ENCODE measurements at regions not wholly inside any gene's neighbourhood (a gene's known extent, or its start where the extent isn't known, plus 50 kb on each side); places are given as distances from the start of the nearest gene placed in this dataset.
"Not testable (repeated sequence)": the region's sequence is repeated elsewhere in the genome, so short reads cannot be mapped to it uniquely, and the experiment has no call there.

GRCh38 chr6:92126088-92126487, 1293.3 kb downstream of the EPHA7 start:
- no peak for FAIRE-seq

- no peak for FAIRE-seq
Measured at GRCh38 chr6:92125681-92126080, 1293.7 kb downstream of the EPHA7 start.

DNA sequence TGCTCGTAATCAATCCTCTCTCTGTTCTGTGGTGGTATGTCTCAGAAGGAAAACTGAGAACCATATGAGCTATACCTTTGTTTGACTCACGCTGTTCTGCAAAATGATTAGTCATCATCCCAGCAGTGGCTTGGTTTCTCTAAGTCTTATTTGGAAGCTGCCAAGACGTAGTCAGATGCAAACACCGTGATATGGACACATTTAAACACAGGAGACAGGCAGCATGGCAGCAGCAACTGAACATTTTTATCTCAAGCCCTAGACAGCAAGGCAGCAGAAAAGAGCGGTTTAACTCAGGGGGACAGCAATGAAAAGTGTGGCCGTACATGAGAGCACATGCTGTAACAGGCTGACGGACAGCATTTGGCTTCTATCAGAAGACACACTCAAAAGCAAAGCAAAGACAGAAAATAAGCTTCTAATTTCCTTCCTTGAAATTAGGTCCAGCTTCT, 1295.1 kb downstream of the EPHA7 start:
- FAIRE-seq: no peak

GRCh38 chr6:92122746-92123145, 1296.6 kb downstream of the EPHA7 start:
- no peak for FAIRE-seq

- FAIRE-seq: no peak
Measured at GRCh38 chr6:92121228-92121627, 1298.1 kb downstream of the EPHA7 start.

DNA sequence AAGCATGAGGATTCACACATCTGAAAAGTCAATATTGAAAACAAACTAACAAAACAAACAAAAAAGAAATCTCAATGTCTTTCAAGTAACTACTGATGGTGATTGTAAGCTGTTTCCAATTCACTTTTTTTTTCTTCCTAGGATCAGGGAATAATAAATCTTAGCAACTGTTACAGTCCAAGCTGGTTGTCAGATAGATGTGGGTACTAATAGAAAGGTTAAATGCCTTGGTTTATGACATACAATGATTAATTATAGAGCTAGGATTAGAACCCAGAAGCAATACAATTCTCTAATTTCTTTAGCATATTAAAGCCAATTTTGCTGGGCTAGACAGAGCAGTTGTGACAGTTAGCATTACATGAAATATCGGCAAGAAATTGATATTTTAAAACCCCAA, 1301.6 kb downstream of the EPHA7 start:
- FAIRE-seq: no peak

DNA sequence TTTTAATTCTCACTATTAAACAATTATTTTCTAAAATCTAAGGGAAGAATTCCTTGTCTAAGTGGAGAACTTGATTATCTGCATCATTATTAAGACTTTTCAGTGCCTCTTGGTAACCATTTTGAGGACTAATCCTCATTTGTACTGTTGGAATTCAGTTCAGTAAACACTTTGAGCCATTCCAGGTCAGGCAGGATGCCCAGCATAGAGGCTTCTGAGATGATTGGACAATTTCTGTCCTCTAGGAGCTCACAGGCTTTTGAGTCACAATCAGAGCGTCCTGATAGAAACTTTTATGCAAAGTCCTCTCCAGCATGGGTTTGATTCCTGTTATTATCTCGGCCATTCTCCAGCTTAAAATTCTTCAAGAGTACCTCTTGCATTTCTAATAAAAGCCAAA, 1304.6 kb downstream of the EPHA7 start:
- FAIRE-seq: no peak

- FAIRE-seq: no peak
Measured at GRCh38 chr6:92114091-92114675, 1305.2 kb downstream of the EPHA7 start.

DNA sequence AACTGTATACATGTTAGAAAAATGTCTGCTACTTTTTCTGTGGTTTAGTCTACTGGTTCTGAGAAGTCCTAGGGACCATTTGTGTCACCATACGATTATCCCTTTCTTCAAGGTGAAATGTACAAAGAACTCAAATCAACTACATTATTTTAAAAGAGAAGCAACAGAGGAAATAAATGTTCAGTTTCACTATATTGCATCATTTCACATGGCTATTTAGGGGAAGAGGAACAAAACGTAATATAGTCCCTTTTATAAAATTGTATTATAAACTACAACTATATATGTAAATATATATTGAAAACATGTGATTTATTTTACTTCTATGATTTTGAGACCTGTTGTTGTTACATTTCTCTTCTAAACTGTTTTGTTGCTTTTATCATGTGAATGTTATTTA, 1308.0 kb downstream of the EPHA7 start:
- FAIRE-seq: no peak

DNA sequence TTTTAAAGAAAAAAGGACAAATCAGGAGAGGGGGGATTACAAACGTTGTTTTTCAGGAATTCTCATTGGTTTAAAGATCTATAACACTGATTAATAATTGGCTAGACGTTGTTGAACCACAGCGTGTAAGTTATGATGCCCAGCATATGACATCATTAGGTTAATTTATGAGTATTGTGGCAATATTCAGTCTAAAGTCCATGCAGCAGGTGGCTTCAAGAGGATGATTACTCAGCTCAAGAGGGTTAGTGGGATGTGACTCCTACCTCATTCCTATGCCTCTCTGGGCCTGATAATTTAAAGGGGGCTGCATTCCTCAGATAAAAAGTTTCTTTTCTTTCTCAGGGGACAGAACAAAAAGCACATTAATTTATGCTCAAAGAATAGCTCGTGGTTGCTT, 1309.0 kb downstream of the EPHA7 start:
- no peak for FAIRE-seq

DNA sequence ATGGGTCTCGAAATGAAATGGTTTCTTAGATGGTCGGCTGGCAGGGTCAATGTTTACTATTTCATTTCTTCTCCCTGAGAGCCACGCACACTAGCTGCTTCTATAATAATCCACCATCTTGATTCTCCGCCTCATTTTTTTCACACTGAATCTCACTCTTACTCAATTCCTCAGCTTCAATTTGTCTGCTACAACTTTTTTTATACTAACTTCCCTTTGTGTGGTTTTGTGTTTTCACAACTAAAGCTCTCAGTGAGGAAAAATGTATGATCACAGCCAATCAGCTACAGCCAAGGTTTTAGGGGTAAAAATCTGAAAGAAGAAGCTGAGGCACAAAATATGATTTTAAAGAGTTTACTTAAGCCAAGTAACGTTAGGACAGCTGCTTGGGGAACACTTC, 1309.4 kb downstream of the EPHA7 start:
- FAIRE-seq: no peak

- no peak for FAIRE-seq
Measured at GRCh38 chr6:92109256-92109655, 1310.1 kb downstream of the EPHA7 start.

DNA sequence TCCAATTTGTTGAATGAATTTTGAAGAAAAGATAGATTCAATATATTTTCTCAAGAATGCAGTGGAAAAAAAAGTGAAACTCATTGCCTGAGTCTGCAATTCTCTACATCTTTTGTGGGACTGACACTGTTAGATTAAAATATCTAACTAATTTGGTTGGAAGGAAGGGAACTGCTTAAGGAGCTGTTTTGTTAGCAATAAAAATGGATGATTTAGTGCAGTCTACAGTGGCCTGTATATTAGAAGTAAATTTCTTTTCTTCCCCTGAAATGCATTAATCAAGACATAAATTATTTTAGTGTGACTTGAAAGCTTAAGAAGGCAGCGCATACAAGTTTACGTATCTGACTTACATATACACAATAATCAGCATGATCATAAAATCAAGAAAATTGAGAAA, 1332.6 kb downstream of the EPHA7 start:
- FAIRE-seq: no peak

DNA sequence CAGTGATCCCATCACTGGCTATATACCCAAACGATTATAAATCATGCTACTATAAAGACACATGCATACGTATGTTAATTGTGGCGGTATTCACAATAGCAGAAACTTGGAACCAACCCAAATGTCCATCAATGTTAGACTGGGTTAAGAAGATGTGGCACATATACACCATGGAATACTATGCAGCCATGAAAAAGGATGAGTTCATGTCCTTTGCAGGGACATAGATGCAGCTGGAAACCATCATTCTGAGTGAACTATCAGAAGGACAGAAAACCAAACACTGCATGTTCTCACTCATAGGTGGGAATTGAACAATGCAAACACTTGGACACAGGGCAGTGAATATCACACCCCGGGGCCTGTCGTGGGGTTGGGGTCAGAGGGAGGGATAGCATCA, 1335.4 kb downstream of the EPHA7 start:
- FAIRE-seq: not testable (repeated sequence)

GRCh38 chr6:92072387-92072786, 1347.0 kb downstream of the EPHA7 start:
- no peak for FAIRE-seq

GRCh38 chr6:92069781-92070180, 1349.6 kb downstream of the EPHA7 start:
- FAIRE-seq: no peak

DNA sequence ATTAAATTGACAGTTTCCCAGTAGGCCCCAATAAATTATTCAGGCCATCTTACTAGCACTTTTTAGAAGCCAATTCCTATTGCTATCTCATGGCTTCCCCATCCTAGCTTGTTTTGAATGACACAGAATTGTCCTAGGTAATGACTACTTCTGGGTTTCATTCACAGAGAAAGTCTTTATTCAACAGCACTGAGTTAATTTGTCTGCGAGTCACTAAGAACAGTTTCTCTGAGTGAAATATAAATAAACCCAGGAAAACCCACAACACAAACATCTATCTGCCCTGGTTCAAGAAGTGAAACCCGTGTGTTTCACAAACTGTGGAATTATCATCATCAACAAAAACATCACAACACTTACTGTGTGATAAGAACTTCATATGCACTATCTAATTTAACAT, 1366.8 kb downstream of the EPHA7 start:
- FAIRE-seq: no peak

- no peak for FAIRE-seq
Measured at GRCh38 chr6:92050216-92050615, 1369.1 kb downstream of the EPHA7 start.

DNA sequence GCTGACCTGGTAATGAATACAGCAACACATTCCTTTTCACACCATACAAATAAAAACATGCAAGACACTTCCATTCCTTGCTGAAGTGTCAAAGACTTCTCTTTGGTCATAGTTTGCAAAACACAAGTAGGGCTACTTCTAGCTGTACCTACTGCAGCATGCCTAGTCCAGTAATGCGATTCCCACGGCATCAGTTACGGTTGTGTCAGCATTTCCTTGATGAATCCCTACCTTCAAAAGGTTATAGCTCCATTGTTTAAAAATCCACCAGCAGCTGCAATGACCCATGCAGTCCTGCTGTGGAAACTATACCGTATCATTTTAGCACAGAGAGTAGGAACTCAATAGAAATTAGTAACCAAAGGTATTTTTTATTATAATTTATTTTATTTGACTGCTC, 1371.5 kb downstream of the EPHA7 start:
- FAIRE-seq: no peak

GRCh38 chr6:92047152-92047850, 1372.1 kb downstream of the EPHA7 start:
- no peak for FAIRE-seq

DNA sequence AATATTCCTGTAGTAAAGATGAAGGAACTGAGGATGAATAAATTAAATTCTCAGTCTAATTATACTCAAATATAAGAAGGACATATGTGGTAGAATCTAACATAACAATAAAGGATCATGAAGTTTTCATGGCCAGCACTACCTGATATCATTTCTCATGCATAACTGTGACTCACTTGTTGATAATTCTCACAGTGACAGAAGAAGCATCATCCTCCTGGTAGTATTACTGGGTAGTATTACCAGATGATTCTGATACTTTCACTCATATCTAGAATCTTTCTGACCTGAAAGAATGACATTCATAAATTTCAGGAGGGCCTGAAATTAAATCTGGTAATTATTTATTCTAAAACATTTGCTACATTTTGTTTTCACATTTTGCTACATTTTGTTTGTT, 1375.0 kb downstream of the EPHA7 start:
- no peak for FAIRE-seq

GRCh38 chr6:92043777-92044176, 1375.6 kb downstream of the EPHA7 start:
- FAIRE-seq: no peak

DNA sequence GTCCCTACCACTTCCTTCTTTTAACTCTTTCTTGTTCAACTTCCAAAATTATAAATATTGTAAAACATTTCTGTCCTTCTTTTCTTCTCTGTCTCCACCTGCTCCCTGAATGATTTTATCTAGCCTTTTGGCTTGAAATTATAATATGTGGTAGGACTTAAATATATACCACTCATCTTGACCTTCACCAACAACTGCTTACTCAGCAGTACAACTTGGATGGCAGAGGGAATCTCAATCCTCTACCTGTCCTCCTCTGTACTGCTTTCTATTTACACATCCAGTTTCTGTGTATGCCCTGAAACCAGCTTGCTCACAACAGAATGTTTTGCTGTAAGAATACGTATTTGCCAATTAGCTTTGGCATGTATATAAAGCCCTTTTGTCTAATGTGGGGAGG, 1392.5 kb downstream of the EPHA7 start:
- FAIRE-seq: no peak

- no peak for FAIRE-seq
Measured at GRCh38 chr6:92024881-92025280, 1394.5 kb downstream of the EPHA7 start.

- no peak for FAIRE-seq
Measured at GRCh38 chr6:92024110-92024509, 1395.2 kb downstream of the EPHA7 start.

Data from TTC549 (cell line).